HepG2 (cell line): ENCODE measurements at regions not wholly inside any gene's neighbourhood (a gene's known extent, or its start where the extent isn't known, plus 50 kb on each side); places are given as distances from the start of the nearest gene placed in this dataset.
A peak's percentile ranks its signal among the peaks of the same experiment; 100 is the strongest.

Experiments
- CEBPB ChIP-seq: IDR thresholded peaks from 2 replicates; pipeline ENCODE4 v1.6.1; 2011; ENCODE audit warnings: low read depth, low read length, improper control_type of control experiment, borderline replicate concordance
- FOSL1 ChIP-seq: sonication (generic); formaldehyde crosslinking; IDR thresholded peaks from 2 replicates; pipeline ENCODE4 v1.9.0; 2021; ENCODE audit warnings: missing genetic modification reagents, borderline replicate concordance
- GATA4 ChIP-seq: sonication (generic); IDR thresholded peaks from 2 replicates; pipeline ENCODE4 v1.6.1; 2016; ENCODE audit warnings: antibody characterized with exemption, low read depth, borderline replicate concordance
- HNRNPL ChIP-seq: fragments of 200-400 bp; formaldehyde crosslinking; IDR thresholded peaks from 2 replicates; pipeline ENCODE4 v1.6.1; 2017; ENCODE audit warnings: mild to moderate bottlenecking, low read depth, low read length
- HOXD1 ChIP-seq: sonication (generic); formaldehyde crosslinking; IDR thresholded peaks from 2 replicates; pipeline ENCODE4 v1.5.0; 2020; ENCODE audit warnings: missing genetic modification reagents
- ISL2 ChIP-seq: sonication (generic); formaldehyde crosslinking; IDR thresholded peaks from 2 replicates; pipeline ENCODE4 v1.5.0; 2020; ENCODE audit warnings: missing genetic modification reagents
- JUN ChIP-seq: sonication (generic); formaldehyde crosslinking; IDR thresholded peaks from 2 replicates; pipeline ENCODE4 v1.4.0; 2020; ENCODE audit warnings: mild to moderate bottlenecking, missing genetic modification reagents
- PRPF4 ChIP-seq: fragments of 200-400 bp; formaldehyde crosslinking; IDR thresholded peaks from 2 replicates; pipeline ENCODE4 v1.6.1; 2016; ENCODE audit warnings: low read length, low read depth; ENCODE audit not compliant: poor library complexity, severe bottlenecking
- RORA ChIP-seq: sonication (generic); formaldehyde crosslinking; IDR thresholded peaks from 2 replicates; pipeline ENCODE4 v1.5.0; 2020; ENCODE audit warnings: mild to moderate bottlenecking, missing genetic modification reagents, moderate library complexity
- SUZ12 ChIP-seq: fragments of 150-350 bp; IDR thresholded peaks from 2 replicates; pipeline ENCODE4 v1.6.1; 2014; ENCODE audit warnings: low read depth, low read length
- ZFAT ChIP-seq: sonication (generic); formaldehyde crosslinking; conservative IDR thresholded peaks from 2 replicates; pipeline ENCODE4 v1.8.1; 2023; ENCODE audit warnings: missing genetic modification reagents, inconsistent platforms
- ZFY ChIP-seq: sonication (generic); formaldehyde crosslinking; IDR thresholded peaks from 2 replicates; pipeline ENCODE4 v1.4.0; 2020; ENCODE audit warnings: missing genetic modification reagents
- ZKSCAN1 ChIP-seq: fragments of 150-350 bp; IDR thresholded peaks from 2 replicates; pipeline ENCODE4 v1.6.1; 2014; ENCODE audit warnings: low read length
- ZNF138 ChIP-seq: sonication (generic); formaldehyde crosslinking; IDR thresholded peaks from 2 replicates; pipeline ENCODE4 v1.5.0; 2020; ENCODE audit warnings: mild to moderate bottlenecking, low read depth, missing genetic modification reagents
- ZNF333 ChIP-seq: sonication (generic); formaldehyde crosslinking; IDR thresholded peaks from 2 replicates; pipeline ENCODE4 v1.4.0; 2020; ENCODE audit warnings: mild to moderate bottlenecking, missing genetic modification reagents, borderline replicate concordance
- ZNF614 ChIP-seq: IDR thresholded peaks from 2 replicates; pipeline ENCODE4 v1.6.1; 2018; ENCODE audit warnings: missing biosample characterization, missing genetic modification reagents, inconsistent platforms, borderline replicate concordance
- ZNF644 ChIP-seq: IDR thresholded peaks from 2 replicates; pipeline ENCODE4 v1.6.1; 2016; ENCODE audit warnings: low read depth
- ZNF841 ChIP-seq: sonication (generic); formaldehyde crosslinking; IDR thresholded peaks from 2 replicates; pipeline ENCODE4 v1.8.1; 2023; ENCODE audit warnings: missing genetic modification reagents, borderline replicate concordance
- TF ChIP-seq, protein P1 (sequence below): IDR thresholded peaks from 2 replicates; pipeline ENCODE4 v1.4.0; 2020; ENCODE audit warnings: mild to moderate bottlenecking, missing genetic modification reagents
- TF ChIP-seq, protein P2 (sequence below): fragments of 450-650 bp; IDR thresholded peaks from 2 replicates; pipeline ENCODE4 v1.6.1; 2017; ENCODE audit warnings: mild to moderate bottlenecking
- TF ChIP-seq, protein P3 (sequence below): sonication (generic); formaldehyde crosslinking; IDR thresholded peaks from 2 replicates; pipeline ENCODE4 v1.4.0; 2020; ENCODE audit warnings: missing genetic modification reagents, borderline replicate concordance
- TF ChIP-seq, protein P4 (sequence below): sonication (generic); formaldehyde crosslinking; IDR thresholded peaks from 2 replicates; pipeline ENCODE4 v1.8.0; 2022; ENCODE audit warnings: mild to moderate bottlenecking, missing genetic modification reagents, borderline replicate concordance

DNA sequence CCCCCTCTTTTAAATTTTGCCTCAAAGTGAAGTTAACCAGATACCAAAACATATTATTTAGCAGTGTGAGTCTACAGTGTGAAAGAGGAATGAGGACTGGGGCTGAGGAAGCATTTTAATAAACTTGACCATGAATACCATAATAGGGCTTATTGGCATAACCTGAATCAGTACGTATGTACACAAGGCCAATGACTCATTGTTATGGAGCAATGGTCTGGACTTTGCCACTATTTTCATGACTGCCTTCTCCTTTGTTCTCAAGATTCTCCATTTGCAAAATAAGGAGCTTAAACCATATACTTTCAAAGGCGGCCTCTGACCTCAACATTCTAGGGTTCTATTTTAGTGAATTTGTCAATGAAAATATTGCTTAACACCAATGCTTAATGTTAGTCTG is 102.8 kb upstream of the OR13H1 start (continued):
- TF ChIP-seq, protein P1, sequence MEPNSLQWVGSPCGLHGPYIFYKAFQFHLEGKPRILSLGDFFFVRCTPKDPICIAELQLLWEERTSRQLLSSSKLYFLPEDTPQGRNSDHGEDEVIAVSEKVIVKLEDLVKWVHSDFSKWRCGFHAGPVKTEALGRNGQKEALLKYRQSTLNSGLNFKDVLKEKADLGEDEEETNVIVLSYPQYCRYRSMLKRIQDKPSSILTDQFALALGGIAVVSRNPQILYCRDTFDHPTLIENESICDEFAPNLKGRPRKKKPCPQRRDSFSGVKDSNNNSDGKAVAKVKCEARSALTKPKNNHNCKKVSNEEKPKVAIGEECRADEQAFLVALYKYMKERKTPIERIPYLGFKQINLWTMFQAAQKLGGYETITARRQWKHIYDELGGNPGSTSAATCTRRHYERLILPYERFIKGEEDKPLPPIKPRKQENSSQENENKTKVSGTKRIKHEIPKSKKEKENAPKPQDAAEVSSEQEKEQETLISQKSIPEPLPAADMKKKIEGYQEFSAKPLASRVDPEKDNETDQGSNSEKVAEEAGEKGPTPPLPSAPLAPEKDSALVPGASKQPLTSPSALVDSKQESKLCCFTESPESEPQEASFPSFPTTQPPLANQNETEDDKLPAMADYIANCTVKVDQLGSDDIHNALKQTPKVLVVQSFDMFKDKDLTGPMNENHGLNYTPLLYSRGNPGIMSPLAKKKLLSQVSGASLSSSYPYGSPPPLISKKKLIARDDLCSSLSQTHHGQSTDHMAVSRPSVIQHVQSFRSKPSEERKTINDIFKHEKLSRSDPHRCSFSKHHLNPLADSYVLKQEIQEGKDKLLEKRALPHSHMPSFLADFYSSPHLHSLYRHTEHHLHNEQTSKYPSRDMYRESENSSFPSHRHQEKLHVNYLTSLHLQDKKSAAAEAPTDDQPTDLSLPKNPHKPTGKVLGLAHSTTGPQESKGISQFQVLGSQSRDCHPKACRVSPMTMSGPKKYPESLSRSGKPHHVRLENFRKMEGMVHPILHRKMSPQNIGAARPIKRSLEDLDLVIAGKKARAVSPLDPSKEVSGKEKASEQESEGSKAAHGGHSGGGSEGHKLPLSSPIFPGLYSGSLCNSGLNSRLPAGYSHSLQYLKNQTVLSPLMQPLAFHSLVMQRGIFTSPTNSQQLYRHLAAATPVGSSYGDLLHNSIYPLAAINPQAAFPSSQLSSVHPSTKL (CRISPR knock-in tag) = peak; percentile 75
- TF ChIP-seq ZNF644 (CRISPR knock-in tag) (peak; percentile 26; the same call in 1 of the 2 replicates), ZFAT (CRISPR knock-in tag) (no peak), CEBPB (peak; percentile 71; the same call in 1 of the 2 replicates), ZNF333 (no peak), ZNF841 (CRISPR knock-in tag) (no peak), HOXD1 (CRISPR knock-in tag) (no peak), ISL2 (CRISPR knock-in tag) (no peak), ZNF138 (CRISPR knock-in tag) (no peak), SUZ12 (no peak), GATA4 (no peak), PRPF4 (no peak), RORA (no peak), ZNF614 (CRISPR knock-in tag) (no peak), HNRNPL (no peak), JUN (CRISPR knock-in tag) (no peak), ZKSCAN1 (no peak), FOSL1 (CRISPR knock-in tag) (peak; percentile 80), ZFY (no peak)
- TF ChIP-seq, protein P2, sequence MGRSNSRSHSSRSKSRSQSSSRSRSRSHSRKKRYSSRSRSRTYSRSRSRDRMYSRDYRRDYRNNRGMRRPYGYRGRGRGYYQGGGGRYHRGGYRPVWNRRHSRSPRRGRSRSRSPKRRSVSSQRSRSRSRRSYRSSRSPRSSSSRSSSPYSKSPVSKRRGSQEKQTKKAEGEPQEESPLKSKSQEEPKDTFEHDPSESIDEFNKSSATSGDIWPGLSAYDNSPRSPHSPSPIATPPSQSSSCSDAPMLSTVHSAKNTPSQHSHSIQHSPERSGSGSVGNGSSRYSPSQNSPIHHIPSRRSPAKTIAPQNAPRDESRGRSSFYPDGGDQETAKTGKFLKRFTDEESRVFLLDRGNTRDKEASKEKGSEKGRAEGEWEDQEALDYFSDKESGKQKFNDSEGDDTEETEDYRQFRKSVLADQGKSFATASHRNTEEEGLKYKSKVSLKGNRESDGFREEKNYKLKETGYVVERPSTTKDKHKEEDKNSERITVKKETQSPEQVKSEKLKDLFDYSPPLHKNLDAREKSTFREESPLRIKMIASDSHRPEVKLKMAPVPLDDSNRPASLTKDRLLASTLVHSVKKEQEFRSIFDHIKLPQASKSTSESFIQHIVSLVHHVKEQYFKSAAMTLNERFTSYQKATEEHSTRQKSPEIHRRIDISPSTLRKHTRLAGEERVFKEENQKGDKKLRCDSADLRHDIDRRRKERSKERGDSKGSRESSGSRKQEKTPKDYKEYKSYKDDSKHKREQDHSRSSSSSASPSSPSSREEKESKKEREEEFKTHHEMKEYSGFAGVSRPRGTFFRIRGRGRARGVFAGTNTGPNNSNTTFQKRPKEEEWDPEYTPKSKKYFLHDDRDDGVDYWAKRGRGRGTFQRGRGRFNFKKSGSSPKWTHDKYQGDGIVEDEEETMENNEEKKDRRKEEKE = no peak
- TF ChIP-seq, protein P3, sequence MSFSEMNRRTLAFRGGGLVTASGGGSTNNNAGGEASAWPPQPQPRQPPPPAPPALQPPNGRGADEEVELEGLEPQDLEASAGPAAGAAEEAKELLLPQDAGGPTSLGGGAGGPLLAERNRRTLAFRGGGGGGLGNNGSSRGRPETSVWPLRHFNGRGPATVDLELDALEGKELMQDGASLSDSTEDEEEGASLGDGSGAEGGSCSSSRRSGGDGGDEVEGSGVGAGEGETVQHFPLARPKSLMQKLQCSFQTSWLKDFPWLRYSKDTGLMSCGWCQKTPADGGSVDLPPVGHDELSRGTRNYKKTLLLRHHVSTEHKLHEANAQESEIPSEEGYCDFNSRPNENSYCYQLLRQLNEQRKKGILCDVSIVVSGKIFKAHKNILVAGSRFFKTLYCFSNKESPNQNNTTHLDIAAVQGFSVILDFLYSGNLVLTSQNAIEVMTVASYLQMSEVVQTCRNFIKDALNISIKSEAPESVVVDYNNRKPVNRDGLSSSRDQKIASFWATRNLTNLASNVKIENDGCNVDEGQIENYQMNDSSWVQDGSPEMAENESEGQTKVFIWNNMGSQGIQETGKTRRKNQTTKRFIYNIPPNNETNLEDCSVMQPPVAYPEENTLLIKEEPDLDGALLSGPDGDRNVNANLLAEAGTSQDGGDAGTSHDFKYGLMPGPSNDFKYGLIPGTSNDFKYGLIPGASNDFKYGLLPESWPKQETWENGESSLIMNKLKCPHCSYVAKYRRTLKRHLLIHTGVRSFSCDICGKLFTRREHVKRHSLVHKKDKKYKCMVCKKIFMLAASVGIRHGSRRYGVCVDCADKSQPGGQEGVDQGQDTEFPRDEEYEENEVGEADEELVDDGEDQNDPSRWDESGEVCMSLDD (CRISPR knock-in tag) = no peak
- TF ChIP-seq, protein P4, sequence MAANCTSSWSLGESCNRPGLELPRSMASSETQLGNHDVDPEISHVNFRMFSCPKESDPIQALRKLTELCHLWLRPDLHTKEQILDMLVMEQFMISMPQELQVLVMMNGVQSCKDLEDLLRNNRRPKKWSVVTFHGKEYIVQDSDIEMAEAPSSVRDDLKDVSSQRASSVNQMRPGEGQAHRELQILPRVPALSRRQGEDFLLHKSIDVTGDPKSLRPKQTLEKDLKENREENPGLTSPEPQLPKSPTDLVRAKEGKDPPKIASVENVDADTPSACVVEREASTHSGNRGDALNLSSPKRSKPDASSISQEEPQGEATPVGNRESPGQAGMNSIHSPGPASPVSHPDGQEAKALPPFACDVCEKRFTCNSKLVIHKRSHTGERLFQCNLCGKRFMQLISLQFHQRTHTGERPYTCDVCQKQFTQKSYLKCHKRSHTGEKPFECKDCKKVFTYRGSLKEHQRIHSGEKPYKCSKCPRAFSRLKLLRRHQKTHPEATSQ (CRISPR knock-in tag) = no peak
